ENCODE measurements at regions not wholly inside any gene's neighbourhood (a gene's known extent, or its start where the extent isn't known, plus 50 kb on each side); places are given as distances from the start of the nearest gene placed in this dataset.
"Not testable (repeated sequence)": the region's sequence is repeated elsewhere in the genome, so short reads cannot be mapped to it uniquely, and the experiment has no call there.

GRCh38 chr21:5103880-5104561 lies 5417.4 kb upstream of the TPTE start:
- DNase-seq (ENCODE audit: low spot score): not testable (repeated sequence)

- not testable (repeated sequence) for DNase-seq (ENCODE audit: low spot score)
Measured at GRCh38 chr21:5104562-5104928, 5416.8 kb upstream of the TPTE start.

GRCh38 chr21:5105939-5106708 lies 5415.3 kb upstream of the TPTE start:
- DNase-seq (ENCODE audit: low spot score): not testable (repeated sequence)

GRCh38 chr21:5106767-5107464 lies 5414.5 kb upstream of the TPTE start:
- DNase-seq (ENCODE audit: low spot score): not testable (repeated sequence)

- DNase-seq (ENCODE audit: low spot score): not testable (repeated sequence)
Measured at GRCh38 chr21:5107637-5108036, 5413.7 kb upstream of the TPTE start.

GRCh38 chr21:5108048-5108775 lies 5413.2 kb upstream of the TPTE start:
- DNase-seq (ENCODE audit: low spot score): not testable (repeated sequence)

GRCh38 chr21:5111197-5111596 lies 5410.2 kb upstream of the TPTE start:
- DNase-seq (ENCODE audit: low spot score): not testable (repeated sequence)

- not testable (repeated sequence) for DNase-seq (ENCODE audit: low spot score)
Measured at GRCh38 chr21:5113092-5113491, 5408.3 kb upstream of the TPTE start.

GRCh38 chr21:5114468-5114867 lies 5406.9 kb upstream of the TPTE start:
- not testable (repeated sequence) for DNase-seq (ENCODE audit: low spot score)

GRCh38 chr21:5114893-5115645 lies 5406.3 kb upstream of the TPTE start:
- not testable (repeated sequence) for DNase-seq (ENCODE audit: low spot score)

- not testable (repeated sequence) for DNase-seq (ENCODE audit: low spot score)
Measured at GRCh38 chr21:5115646-5116343, 5405.6 kb upstream of the TPTE start.

GRCh38 chr21:5116344-5117123 lies 5404.8 kb upstream of the TPTE start:
- not testable (repeated sequence) for DNase-seq (ENCODE audit: low spot score)

GRCh38 chr21:5117135-5117534 lies 5404.2 kb upstream of the TPTE start:
- not testable (repeated sequence) for DNase-seq (ENCODE audit: low spot score)

- not testable (repeated sequence) for DNase-seq (ENCODE audit: low spot score)
Measured at GRCh38 chr21:5117666-5118295, 5403.6 kb upstream of the TPTE start.

GRCh38 chr21:5118296-5118679 lies 5403.1 kb upstream of the TPTE start:
- DNase-seq (ENCODE audit: low spot score): not testable (repeated sequence)

- DNase-seq (ENCODE audit: low spot score): not testable (repeated sequence)
Measured at GRCh38 chr21:5119179-5119578, 5402.2 kb upstream of the TPTE start.

GRCh38 chr21:5121399-5121798 lies 5400.0 kb upstream of the TPTE start:
- not testable (repeated sequence) for DNase-seq (ENCODE audit: low spot score)

GRCh38 chr21:5121849-5122248 lies 5399.5 kb upstream of the TPTE start:
- DNase-seq (ENCODE audit: low spot score): not testable (repeated sequence)

- DNase-seq (ENCODE audit: low spot score): not testable (repeated sequence)
Measured at GRCh38 chr21:5123655-5124054, 5397.7 kb upstream of the TPTE start.

Data from hematopoietic multipotent progenitor cell treated with erythropoietin and hydrocortisone succinate and interleukin-3 and kit ligand, for 15 days (in vitro differentiated cells).